Endothelial cell of umbilical vein (primary cell): ENCODE measurements at regions not wholly inside any gene's neighbourhood (a gene's known extent, or its start where the extent isn't known, plus 50 kb on each side); places are given as distances from the start of the nearest gene placed in this dataset.

ENCODE experiments used
- EZH2 ChIP-seq: IDR thresholded peaks from 2 replicates; pipeline ENCODE4 v1.6.1; 2012; ENCODE audit warnings: borderline replicate concordance, low read depth, mild to moderate bottlenecking, moderate library complexity, low read length, inconsistent platforms; ENCODE audit not compliant: severe bottlenecking
- FOS ChIP-seq: IDR thresholded peaks from 2 replicates; pipeline ENCODE4 v1.6.1; 2011; ENCODE audit warnings: mild to moderate bottlenecking, low read length, moderate library complexity, borderline replicate concordance; ENCODE audit not compliant: insufficient read depth
- JUN ChIP-seq: IDR thresholded peaks from 2 replicates; pipeline ENCODE4 v1.6.1; 2011; ENCODE audit warnings: borderline replicate concordance, low read depth; ENCODE audit not compliant: insufficient read length, insufficient read depth
- MYC ChIP-seq: IDR thresholded peaks from one replicate; pipeline ENCODE4 v1.6.1; 2011; ENCODE audit warnings: mild to moderate bottlenecking, low read depth, low read length
- POLR2A ChIP-seq: IDR thresholded peaks from 2 replicates; pipeline ENCODE4 v1.6.1; 2012; ENCODE audit warnings: low read depth, mild to moderate bottlenecking, control low read depth, low read length
- POLR2AphosphoS5 ChIP-seq: IDR thresholded peaks from 2 replicates; pipeline ENCODE4 v1.6.1; 2012; ENCODE audit warnings: low read depth, mild to moderate bottlenecking, control low read depth, low read length, moderate library complexity; ENCODE audit not compliant: insufficient read depth
- TF ChIP-seq, protein P1 (sequence below), 2 donors: IDR thresholded peaks; 1 replicate in 1 of 2; 2 replicates in 1 of 2; pipeline ENCODE4 v1.5.1; 2011; ENCODE audit warnings: low read length in 2 of 2, mild to moderate bottlenecking in 2 of 2, moderate library complexity in 2 of 2, control low read depth in 1 of 2, inconsistent platforms in 1 of 2, low read depth in 1 of 2; ENCODE audit not compliant: insufficient read depth in 1 of 2; ENCODE audit errors: extremely low read depth in 1 of 2
- TF ChIP-seq, protein P2 (sequence below): IDR thresholded peaks from 2 replicates; pipeline ENCODE4 v1.6.1; 2011; ENCODE audit not compliant: insufficient read depth, insufficient read length

DNA sequence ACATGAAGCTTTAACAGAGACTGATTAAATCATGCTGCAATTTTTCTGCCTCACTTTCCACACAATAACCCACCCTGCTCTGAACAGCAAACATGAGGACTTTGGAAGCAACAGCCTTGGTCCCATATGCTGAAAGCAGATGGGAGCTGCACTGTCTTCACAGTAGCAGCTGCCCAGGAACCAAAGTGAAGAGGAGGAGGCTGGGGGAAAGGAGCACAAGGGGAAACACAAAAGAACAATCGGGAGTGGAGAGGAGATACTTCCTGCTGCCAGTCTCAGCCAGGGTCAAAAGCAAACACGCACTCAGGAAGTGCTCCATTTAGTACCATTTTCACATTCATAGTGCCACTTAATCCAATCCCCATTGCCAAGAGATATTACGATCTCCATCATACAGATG, 183.3 kb upstream of the PUM3 start:
- TF ChIP-seq, protein P1, sequence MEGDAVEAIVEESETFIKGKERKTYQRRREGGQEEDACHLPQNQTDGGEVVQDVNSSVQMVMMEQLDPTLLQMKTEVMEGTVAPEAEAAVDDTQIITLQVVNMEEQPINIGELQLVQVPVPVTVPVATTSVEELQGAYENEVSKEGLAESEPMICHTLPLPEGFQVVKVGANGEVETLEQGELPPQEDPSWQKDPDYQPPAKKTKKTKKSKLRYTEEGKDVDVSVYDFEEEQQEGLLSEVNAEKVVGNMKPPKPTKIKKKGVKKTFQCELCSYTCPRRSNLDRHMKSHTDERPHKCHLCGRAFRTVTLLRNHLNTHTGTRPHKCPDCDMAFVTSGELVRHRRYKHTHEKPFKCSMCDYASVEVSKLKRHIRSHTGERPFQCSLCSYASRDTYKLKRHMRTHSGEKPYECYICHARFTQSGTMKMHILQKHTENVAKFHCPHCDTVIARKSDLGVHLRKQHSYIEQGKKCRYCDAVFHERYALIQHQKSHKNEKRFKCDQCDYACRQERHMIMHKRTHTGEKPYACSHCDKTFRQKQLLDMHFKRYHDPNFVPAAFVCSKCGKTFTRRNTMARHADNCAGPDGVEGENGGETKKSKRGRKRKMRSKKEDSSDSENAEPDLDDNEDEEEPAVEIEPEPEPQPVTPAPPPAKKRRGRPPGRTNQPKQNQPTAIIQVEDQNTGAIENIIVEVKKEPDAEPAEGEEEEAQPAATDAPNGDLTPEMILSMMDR (IDR thresholded peaks at IDR 0.05; ENCODE audit: extremely low read depth in 1 of 2, insufficient read depth in 1 of 2, low read depth in 1 of 2, low read length in 2 of 2) = no peak
- TF ChIP-seq, protein P2, sequence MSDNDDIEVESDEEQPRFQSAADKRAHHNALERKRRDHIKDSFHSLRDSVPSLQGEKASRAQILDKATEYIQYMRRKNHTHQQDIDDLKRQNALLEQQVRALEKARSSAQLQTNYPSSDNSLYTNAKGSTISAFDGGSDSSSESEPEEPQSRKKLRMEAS = no peak
- TF ChIP-seq POLR2AphosphoS5 = no peak
- no peak for TF ChIP-seq POLR2A
- no peak for TF ChIP-seq JUN
- TF ChIP-seq MYC = no peak
- TF ChIP-seq EZH2 = no peak
- TF ChIP-seq FOS = no peak
